ENCODE measurements at regions not wholly inside any gene's neighbourhood (a gene's known extent, or its start where the extent isn't known, plus 50 kb on each side); places are given as distances from the start of the nearest gene placed in this dataset.

DNA sequence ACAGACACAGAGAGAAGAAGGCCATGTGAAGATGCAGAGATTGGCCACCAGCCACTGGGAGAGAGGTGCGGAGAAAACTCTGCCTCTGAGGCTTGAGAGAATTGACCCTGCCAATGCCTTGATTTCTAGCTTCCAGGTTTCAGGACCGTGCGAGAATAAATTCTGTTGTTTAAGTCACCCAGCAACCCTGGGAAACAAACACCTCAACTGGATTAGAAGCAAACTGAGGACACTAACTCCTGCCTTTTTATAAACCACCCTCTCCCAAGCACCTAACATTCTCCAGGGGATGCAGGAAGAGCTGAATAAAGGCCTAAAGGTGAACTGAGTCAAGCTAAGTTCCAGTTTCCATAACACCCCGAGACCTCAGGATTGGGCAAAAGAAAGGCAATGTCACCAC, 136.1 kb downstream of the ANKRD60 start:
- Histone ChIP-seq H3K4me1 (ENCODE audit: control insufficient read depth, insufficient read depth, low read length) (no peaks in the 10 kb centered on the region), H3K4me3 (ENCODE audit: insufficient read depth, low read depth, low read length) (no peak overlapping the region), H3K27me3 (ENCODE audit: control insufficient read depth, insufficient read depth, low read length, poor library complexity, severe bottlenecking) (no peaks in the 10 kb centered on the region), H3K9me3 (ENCODE audit: control insufficient read depth, low read length) (no peaks in the 10 kb centered on the region), H3K27ac (ENCODE audit: insufficient read depth, low read depth, low read length, poor library complexity, severe bottlenecking) (no peak overlapping the region), H3K36me3 (ENCODE audit: control insufficient read depth, insufficient read depth, low read length) (no peaks in the 10 kb centered on the region)
- WGBS, 2 experiments: 96 to 97% methylated on average over 4 of the region's 4 CpGs

DNA sequence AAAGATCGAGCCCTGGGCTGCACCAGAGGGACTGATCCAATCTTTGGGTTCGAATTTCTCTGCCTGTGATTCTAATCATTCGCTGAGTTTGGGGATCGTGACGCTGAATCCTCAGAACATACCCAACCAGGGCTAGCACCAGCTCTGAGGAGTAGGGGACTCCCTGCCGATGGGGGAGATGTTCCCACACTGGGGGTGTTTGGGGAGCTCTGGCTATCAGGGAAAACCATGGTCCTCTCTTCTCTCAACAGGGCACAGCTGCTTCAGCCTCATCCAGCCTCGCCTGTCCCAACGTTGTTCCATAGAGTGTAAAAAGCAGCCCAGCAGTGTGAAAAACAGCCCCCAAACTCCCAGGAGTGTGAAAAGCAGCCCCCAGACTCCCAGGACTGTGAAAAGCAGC, 136.6 kb downstream of the ANKRD60 start:
- Histone ChIP-seq H3K27ac (ENCODE audit: insufficient read depth, low read depth, low read length, poor library complexity, severe bottlenecking) (no peak overlapping the region), H3K36me3 (ENCODE audit: control insufficient read depth, insufficient read depth, low read length) (no peaks in the 10 kb centered on the region), H3K27me3 (ENCODE audit: control insufficient read depth, insufficient read depth, low read length, poor library complexity, severe bottlenecking) (no peaks in the 10 kb centered on the region), H3K9me3 (ENCODE audit: control insufficient read depth, low read length) (no peaks in the 10 kb centered on the region), H3K4me1 (ENCODE audit: control insufficient read depth, insufficient read depth, low read length) (no peaks in the 10 kb centered on the region), H3K4me3 (ENCODE audit: insufficient read depth, low read depth, low read length) (no peak overlapping the region)
- WGBS, 2 experiments: 89 to 92% methylated on average over 8 of the region's 8 CpGs

DNA sequence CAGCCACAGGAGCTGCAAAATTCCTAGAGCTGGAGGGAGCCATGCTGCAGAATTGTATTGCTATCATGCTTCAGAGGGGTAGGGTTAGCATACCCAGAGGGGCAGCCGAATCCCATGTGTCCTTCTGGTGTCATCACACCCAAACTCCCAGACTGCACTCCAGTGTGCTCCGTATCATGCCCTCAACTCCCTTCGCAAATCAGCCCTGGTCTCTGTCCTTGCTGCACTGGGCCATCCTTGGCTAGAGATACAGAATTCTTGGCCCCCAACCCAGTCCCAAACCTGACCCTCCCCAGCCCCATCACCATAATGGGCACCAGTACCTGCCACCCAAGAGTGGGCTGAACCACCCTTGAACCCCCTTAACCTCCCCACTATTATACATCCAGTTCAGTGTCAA, 138.3 kb downstream of the ANKRD60 start:
- Histone ChIP-seq H3K36me3 (ENCODE audit: control insufficient read depth, insufficient read depth, low read length) (no peaks in the 10 kb centered on the region), H3K9me3 (ENCODE audit: control insufficient read depth, low read length) (no peaks in the 10 kb centered on the region), H3K4me3 (ENCODE audit: insufficient read depth, low read depth, low read length) (no peak overlapping the region), H3K27ac (ENCODE audit: insufficient read depth, low read depth, low read length, poor library complexity, severe bottlenecking) (no peak overlapping the region), H3K4me1 (ENCODE audit: control insufficient read depth, insufficient read depth, low read length) (no peaks in the 10 kb centered on the region), H3K27me3 (ENCODE audit: control insufficient read depth, insufficient read depth, low read length, poor library complexity, severe bottlenecking) (no peaks in the 10 kb centered on the region)
- WGBS, 2 experiments: 91 to 93% methylated on average over 3 of the region's 3 CpGs

DNA sequence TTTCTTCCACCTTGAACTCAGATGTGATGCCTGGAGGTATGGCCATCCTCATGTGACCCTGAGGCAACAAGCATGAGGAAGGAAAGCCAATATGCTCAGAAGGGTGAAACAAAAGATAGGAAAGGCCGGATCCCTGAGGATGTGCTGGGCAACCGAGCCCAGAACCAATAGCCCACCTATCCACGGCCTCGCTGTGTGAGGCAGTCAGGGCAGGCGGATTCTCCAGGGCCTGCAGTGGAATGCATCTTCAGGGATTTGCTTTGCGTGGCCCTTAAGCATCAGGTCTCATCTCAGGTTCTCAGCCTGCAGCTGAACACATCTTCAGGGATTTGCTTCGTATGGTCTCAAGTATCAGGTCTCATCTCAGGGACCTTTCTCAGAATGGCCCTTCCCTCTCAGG, 139.8 kb downstream of the ANKRD60 start:
- WGBS, 2 experiments: 94 to 95% methylated on average over 7 of the region's 7 CpGs
- Histone ChIP-seq H3K27ac (ENCODE audit: insufficient read depth, low read depth, low read length, poor library complexity, severe bottlenecking) (no peak overlapping the region), H3K4me3 (ENCODE audit: insufficient read depth, low read depth, low read length) (no peak overlapping the region), H3K4me1 (ENCODE audit: control insufficient read depth, insufficient read depth, low read length) (no peaks in the 10 kb centered on the region), H3K9me3 (ENCODE audit: control insufficient read depth, low read length) (no peaks in the 10 kb centered on the region), H3K36me3 (ENCODE audit: control insufficient read depth, insufficient read depth, low read length) (no peaks in the 10 kb centered on the region), H3K27me3 (ENCODE audit: control insufficient read depth, insufficient read depth, low read length, poor library complexity, severe bottlenecking) (no peaks in the 10 kb centered on the region)

DNA sequence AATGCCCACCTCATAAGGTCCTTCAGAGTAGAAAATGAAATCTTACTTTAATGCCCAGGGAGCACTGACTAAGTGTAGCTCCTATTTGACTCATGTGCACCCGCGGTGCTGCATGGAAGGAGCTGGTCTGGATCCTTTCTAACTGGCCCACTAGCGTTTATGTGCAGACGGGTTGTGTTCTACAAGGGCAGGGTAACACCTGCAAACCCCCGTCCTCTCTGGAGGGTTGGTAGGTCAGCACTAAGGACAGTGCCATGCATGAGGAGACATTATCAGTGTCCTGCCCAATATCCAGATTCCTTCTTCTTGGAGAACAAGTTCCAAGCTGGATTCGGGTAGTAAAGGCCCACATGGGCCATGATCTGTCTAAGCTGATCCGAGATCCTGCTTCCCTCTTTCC, 140.3 kb downstream of the ANKRD60 start:
- Histone ChIP-seq H3K4me1 (ENCODE audit: control insufficient read depth, insufficient read depth, low read length) (no peaks in the 10 kb centered on the region), H3K4me3 (ENCODE audit: insufficient read depth, low read depth, low read length) (no peak overlapping the region)
- 89 to 92% methylated on average over 7 of the region's 7 CpGs for WGBS, 2 experiments

DNA sequence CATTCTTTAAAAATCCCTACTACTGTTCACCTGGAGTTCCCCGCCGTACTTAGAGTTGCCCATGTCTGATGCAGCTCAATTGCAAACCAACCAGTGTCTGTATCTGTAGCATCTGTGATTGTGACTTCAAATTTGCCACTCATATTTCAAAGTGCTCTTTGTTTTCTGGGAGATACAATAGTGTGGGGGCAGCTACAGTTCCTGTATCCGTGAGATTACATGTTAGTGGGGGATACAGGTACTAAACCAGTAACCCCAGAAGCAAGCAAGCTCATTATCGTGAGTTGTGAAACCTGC, 140.9 kb downstream of the ANKRD60 start:
- WGBS, 2 experiments: 59 to 62% methylated on average over 4 of the region's 4 CpGs
- H3K27ac ChIP-seq (ENCODE audit: insufficient read depth, low read depth, low read length, poor library complexity, severe bottlenecking): no peak overlapping the region
- H3K9me3 ChIP-seq (ENCODE audit: control insufficient read depth, low read length): no peaks in the 10 kb centered on the region
- no peak overlapping the region for H3K4me3 ChIP-seq (ENCODE audit: insufficient read depth, low read depth, low read length)
- H3K4me1 ChIP-seq (ENCODE audit: control insufficient read depth, insufficient read depth, low read length): no peaks in the 10 kb centered on the region
- H3K36me3 ChIP-seq (ENCODE audit: control insufficient read depth, insufficient read depth, low read length): no peaks in the 10 kb centered on the region
- H3K27me3 ChIP-seq (ENCODE audit: control insufficient read depth, insufficient read depth, low read length, poor library complexity, severe bottlenecking): no peaks in the 10 kb centered on the region

More for the DNA sequence above, 140.3 kb downstream of the ANKRD60 start:
- no peak overlapping the region for H3K27ac ChIP-seq (ENCODE audit: insufficient read depth, low read depth, low read length, poor library complexity, severe bottlenecking)
- H3K36me3 ChIP-seq (ENCODE audit: control insufficient read depth, insufficient read depth, low read length): no peaks in the 10 kb centered on the region
- no peaks in the 10 kb centered on the region for H3K27me3 ChIP-seq (ENCODE audit: control insufficient read depth, insufficient read depth, low read length, poor library complexity, severe bottlenecking)
- H3K9me3 ChIP-seq (ENCODE audit: control insufficient read depth, low read length): no peaks in the 10 kb centered on the region

DNA sequence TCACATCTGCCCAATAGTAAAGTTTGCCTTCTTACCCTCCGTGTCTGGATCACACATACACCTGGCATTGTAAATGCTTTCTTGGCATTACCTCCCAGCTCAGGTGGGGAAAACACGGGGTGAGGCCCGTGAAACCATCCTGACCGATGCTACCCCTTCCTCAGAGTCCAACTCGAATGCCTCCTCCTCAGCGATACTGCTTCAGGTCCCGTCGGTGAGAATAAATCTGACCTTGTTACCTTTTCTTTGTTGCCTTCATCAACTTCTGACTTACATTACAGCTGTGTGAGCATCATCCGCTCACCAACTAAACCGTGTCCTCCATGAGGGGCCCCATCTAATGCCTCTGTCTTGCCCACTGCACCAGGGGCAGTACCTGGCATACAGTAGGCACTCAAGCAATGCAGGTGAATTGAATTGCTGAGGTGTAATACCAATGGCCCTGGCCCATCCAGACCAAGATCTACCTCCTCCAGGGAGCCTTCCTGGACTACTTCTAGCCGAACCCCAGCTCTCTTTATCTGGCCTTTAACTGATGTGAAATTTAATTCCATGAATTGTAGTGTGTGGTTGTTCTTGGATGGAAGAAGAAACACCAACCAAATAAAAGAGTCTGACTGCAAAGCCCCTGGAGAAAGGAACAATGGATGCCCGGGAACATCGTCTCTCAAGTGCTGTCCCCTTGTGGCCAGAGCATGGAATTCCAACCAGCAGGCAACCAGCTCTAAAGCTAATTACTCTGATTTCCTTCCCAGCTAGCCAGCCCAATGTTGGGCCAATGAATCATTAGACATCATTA, 141.5 kb downstream of the ANKRD60 start:
- Histone ChIP-seq H3K27ac (ENCODE audit: insufficient read depth, low read depth, low read length, poor library complexity, severe bottlenecking) (no peak overlapping the region), H3K4me3 (ENCODE audit: insufficient read depth, low read depth, low read length) (no peak overlapping the region), H3K36me3 (ENCODE audit: control insufficient read depth, insufficient read depth, low read length) (no peaks in the 10 kb centered on the region), H3K4me1 (ENCODE audit: control insufficient read depth, insufficient read depth, low read length) (no peaks in the 10 kb centered on the region), H3K27me3 (ENCODE audit: control insufficient read depth, insufficient read depth, low read length, poor library complexity, severe bottlenecking) (no peaks in the 10 kb centered on the region), H3K9me3 (ENCODE audit: control insufficient read depth, low read length) (no peaks in the 10 kb centered on the region)
- WGBS, 2 experiments: 76 to 79% methylated on average over 12 to 13 of the region's 13 CpGs

DNA sequence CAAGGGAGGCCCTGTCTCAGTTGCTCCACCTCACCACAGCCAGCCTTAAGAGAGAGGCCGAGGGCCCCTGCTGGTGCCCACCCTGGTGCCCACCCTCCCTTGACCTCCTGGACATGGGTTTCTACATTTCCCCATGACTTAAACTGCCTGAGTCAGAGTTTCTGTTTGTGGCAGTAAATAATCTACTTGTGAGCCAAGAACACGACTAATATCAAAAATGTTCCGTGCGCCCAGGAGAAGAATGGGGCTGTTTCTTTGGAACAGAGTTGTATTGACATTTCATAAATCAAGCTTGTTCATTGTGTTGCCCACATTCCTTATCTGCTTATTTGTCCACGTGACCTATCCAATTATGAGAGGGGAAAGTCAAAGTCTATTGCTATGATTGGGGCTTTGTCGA, 143.5 kb downstream of the ANKRD60 start:
- 94% methylated on average over 6 of the region's 6 CpGs for WGBS, 2 experiments
- Histone ChIP-seq H3K36me3 (ENCODE audit: control insufficient read depth, insufficient read depth, low read length) (no peaks in the 10 kb centered on the region), H3K4me3 (ENCODE audit: insufficient read depth, low read depth, low read length) (no peak overlapping the region), H3K27ac (ENCODE audit: insufficient read depth, low read depth, low read length, poor library complexity, severe bottlenecking) (no peak overlapping the region), H3K4me1 (ENCODE audit: control insufficient read depth, insufficient read depth, low read length) (no peaks in the 10 kb centered on the region), H3K9me3 (ENCODE audit: control insufficient read depth, low read length) (no peaks in the 10 kb centered on the region), H3K27me3 (ENCODE audit: control insufficient read depth, insufficient read depth, low read length, poor library complexity, severe bottlenecking) (no peaks in the 10 kb centered on the region)

DNA sequence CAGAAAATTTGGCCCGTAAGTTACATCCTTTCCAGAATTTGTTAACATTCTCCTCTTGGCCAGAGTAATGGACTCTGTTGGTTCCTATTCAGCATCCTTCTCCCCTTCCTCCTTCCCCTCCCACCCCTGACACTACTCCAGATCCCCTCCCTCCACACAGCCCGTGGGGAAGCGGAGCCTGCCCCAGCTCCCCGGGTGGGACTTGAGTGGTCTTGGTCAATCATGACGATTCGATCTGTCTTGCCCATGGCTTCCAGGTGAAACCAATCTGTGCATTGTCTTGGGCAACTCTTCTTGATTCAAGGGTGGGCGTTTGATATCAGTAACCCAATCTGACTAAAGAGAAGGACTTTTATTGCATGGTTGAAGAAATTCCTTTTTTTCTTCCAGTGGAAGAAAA, 143.9 kb downstream of the ANKRD60 start:
- Histone ChIP-seq H3K4me1 (ENCODE audit: control insufficient read depth, insufficient read depth, low read length) (no peaks in the 10 kb centered on the region), H3K9me3 (ENCODE audit: control insufficient read depth, low read length) (no peaks in the 10 kb centered on the region), H3K36me3 (ENCODE audit: control insufficient read depth, insufficient read depth, low read length) (no peaks in the 10 kb centered on the region), H3K4me3 (ENCODE audit: insufficient read depth, low read depth, low read length) (no peak overlapping the region), H3K27me3 (ENCODE audit: control insufficient read depth, insufficient read depth, low read length, poor library complexity, severe bottlenecking) (no peaks in the 10 kb centered on the region), H3K27ac (ENCODE audit: insufficient read depth, low read depth, low read length, poor library complexity, severe bottlenecking) (no peak overlapping the region)
- WGBS, 2 experiments: 91 to 92% methylated on average over 7 of the region's 7 CpGs

DNA sequence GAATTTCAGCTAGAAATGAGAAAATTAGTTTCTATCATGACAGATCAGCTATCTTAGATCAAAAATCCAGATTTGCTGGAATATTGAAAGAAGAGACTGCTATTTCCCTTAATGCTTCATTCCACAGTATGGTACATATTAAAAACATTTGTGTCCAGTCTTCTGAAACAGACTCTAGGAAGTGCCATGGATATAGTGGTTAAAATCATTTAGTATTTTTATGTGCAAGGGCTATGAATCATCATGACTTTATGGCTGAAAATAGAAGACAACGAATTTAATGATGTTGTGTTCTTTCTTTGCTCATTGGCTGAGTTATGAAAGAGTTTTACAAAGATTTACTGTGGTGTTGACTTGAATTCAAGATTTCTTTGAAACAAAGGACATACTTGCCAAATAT, 146.6 kb downstream of the ANKRD60 start:
- H3K9me3 ChIP-seq (ENCODE audit: control insufficient read depth, low read length): no peaks in the 10 kb centered on the region
- no peaks in the 10 kb centered on the region for H3K4me1 ChIP-seq (ENCODE audit: control insufficient read depth, insufficient read depth, low read length)
- WGBS, 2 experiments: 88 to 91% methylated on average over 1 of the region's 1 CpG
- H3K27ac ChIP-seq (ENCODE audit: insufficient read depth, low read depth, low read length, poor library complexity, severe bottlenecking): no peak overlapping the region
- no peaks in the 10 kb centered on the region for H3K27me3 ChIP-seq (ENCODE audit: control insufficient read depth, insufficient read depth, low read length, poor library complexity, severe bottlenecking)
- H3K36me3 ChIP-seq (ENCODE audit: control insufficient read depth, insufficient read depth, low read length): no peaks in the 10 kb centered on the region
- no peak overlapping the region for H3K4me3 ChIP-seq (ENCODE audit: insufficient read depth, low read depth, low read length)

Data from ectodermal cell (in vitro differentiated cells).